NCI-H1436 (cell line): ENCODE measurements at regions not wholly inside any gene's neighbourhood (a gene's known extent, or its start where the extent isn't known, plus 50 kb on each side); places are given as distances from the start of the nearest gene placed in this dataset.
"Not testable (repeated sequence)": the region's sequence is repeated elsewhere in the genome, so short reads cannot be mapped to it uniquely, and the experiment has no call there.

Source experiments
- DNase-seq: peaks from one replicate; lab custom pipeline; 2025; lab: John Stamatoyannopoulos, UW

- not testable (repeated sequence) for DNase-seq
Measured at GRCh38 chr5:97234380-97234779, 51.3 kb upstream of the RIOK2 start.

GRCh38 chr5:97242341-97242740 lies 59.3 kb upstream of the RIOK2 start:
- no peak for DNase-seq

DNA sequence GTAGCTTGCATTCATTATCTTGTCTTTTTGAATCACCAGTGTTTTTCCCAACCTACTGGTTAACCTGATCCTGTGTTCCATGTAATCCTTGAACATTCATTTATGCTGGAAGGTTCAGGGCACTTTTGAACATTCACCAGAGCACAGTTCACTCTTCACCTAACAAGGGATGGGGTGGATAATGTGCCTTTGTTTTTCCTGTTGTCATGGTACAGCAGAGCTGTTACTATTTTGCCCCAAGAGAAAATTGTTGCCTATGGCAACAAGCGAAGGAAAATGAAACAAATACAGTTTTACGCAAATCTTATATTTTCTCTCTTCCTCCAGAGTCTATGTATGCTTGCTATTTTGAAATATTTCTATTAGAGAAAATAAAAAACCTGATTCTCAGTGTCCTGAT lies 60.3 kb upstream of the RIOK2 start:
- DNase-seq, result no peak

DNA sequence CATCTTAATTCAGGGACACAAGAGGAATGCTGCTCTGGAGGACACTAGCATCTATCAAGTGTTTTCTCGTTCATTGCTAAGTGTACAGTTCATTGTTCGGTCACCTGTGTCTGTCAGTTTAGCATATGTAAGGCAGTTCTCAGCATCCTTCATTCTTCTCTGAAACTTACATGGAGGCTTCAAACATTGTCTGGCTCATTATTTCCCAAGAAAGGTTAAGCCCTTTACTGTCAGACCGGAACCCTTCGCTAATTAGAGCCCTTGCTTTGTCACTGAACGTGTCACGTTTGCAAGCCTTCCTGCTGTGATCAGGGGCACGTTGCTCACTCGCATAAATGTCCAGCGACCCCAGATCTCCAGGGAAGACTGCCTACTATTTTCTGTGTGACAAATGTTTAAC lies 62.3 kb upstream of the RIOK2 start:
- DNase-seq, result no peak

DNA sequence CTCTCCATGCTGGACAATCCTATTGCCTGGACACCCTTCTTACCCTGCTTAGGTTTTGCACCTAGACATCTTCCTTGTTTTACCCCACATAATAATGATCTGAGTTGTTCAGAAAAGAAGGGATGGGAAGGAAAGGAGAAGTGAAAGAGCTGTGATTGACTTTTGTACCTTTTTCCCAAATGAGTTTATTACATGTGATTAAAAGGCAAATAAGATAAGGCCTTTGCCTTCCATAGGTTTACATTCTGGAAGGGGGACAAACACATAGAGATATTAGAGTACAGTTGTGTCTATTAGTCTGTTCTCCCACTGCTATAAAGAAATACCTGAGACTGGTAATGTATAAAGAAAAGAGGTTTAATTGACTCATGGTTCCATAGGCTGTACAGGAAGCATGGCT lies 67.1 kb upstream of the RIOK2 start:
- DNase-seq, result no peak

DNA sequence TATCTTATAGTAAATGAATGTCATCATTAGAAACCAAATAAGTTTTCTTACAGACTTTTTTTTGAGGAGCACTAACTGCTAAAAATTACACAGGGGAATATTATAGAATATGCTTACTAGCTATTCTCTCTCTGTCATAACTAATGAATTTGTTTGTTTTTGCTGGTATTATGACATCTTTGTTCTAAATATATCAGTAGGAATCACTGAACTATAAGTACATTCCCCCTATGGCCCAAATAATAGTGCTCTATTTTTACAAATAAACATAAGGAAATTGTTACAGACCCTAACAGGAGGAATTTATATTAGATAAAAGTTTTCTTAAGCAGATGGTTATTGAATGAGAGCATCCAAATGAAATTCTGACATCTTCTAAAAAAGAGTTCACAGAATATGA lies 83.0 kb upstream of the RIOK2 start:
- no peak for DNase-seq

- no peak for DNase-seq
Measured at GRCh38 chr5:97266576-97266975, 83.5 kb upstream of the RIOK2 start.

DNA sequence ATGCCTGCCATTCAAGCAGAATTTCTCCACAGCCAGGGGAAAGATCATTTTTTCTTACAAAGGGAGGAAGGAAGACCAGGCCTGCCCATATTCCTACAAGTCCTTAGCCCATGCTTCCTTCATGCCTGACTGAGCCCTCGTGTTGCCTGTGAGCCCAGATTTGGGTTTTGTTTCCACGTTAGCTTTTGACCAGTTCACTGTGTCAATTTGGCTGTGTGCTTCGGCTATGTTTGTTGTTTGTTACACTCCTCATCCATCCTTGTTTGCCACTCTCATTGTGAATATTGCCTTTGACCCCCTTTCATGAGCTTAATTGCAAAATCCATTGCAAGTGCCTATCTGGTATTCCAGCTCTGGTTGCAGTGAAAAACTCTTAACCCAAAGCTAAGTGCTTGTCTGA lies 84.7 kb upstream of the RIOK2 start:
- no peak for DNase-seq

DNA sequence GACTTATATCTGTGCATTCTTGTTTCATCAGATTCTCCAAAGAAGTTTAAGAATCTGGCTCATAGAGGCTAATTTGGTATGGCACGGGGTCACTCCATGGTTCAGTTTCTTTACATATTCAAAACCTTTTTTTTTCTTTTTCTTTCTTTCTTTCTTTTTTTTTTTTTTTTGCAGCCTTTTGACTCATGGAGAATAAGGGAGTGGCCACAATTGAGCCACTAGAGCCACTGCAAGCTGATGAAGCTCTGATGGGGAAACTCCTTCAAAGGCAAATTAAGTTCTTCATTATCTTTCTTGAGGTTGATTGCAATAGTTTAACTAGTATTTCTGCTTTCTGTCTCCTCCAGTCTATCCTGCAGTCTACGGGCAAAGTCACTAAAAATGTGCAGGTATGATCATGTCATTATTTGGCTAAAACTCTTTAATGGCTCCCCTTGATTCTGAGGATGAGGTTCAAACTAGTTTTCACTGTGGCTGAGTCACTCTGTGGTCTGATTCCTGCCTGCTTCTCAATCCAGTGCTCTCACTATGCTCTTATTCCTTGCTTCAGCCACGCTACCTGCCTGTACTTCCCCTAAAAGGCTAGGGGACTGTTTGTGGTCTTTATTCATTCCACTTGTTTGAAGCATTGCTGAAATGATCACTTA lies 93.5 kb upstream of the RIOK2 start:
- DNase-seq, result no peak

DNA sequence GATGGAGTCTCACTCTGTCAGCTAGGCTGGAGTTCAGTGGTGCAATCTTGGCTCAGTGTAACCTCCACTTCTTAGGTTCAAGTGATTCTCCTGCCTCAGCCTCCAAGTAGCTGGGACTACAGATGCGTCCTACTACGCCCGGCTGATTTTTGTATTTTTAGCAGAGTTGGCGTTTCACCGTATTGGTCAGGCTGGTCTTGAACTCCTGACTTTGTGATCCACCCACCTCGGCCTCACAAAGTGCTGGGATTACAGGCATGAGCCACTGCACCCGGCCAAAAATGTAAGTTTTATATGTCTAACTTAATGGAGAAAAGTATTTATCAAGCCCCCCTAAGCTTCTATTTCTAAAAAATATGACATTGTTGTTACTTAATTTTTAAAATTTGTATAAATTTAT lies 98.2 kb upstream of the RIOK2 start:
- DNase-seq, result no peak

DNA sequence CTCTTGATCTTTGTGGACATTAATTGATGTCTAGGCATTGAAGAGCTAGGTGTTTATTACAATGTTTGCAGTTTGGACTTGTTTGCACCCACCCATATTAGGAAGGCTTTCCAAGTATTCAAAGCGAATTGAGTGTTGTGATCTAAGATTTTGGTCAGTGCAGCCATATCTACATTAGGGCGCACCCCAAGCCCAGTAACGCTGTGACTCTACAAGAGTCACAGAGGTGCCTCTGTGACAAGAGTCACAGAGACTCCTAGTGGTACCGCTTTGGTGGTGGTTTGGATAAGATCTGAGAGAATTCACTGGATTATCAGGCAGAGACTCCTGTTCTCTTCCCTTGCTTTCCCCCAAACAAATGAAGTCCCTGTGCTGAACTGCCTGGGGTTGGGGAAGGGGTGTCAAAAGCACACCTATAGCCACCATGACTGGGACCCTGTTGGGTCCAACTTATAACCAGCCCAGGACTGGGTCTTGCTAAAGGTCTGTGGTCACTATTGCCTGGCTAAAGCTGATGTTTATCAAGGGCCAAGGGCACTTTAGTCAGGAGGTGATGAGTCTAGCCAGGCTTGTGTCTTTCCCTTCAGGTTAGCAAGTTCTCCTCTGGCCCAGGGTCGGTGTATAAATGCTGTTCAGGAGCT lies 114.1 kb upstream of the RIOK2 start:
- DNase-seq, result peak; percentile 7

GRCh38 chr5:97297704-97298091 lies 114.7 kb upstream of the RIOK2 start:
- no peak for DNase-seq

DNA sequence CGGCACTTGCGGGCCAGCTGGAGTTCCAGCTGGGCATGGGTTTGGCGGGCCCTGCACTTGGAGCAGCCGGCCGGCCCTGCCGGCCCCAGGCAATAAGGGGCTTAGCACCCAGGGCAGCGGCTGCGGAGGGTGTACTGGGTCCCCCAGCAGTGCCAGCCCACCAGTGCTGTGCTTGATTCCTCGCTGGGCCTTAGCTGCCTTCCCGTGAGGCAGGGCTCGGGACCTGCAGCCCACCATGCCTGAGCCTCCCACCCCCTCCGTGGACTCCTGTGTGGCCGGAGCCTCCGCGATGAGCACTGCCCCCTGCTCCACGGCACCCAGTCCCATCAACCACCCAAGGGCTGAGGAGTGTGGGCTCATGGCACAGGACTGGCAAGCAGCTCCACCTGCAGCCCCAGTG lies 118.1 kb upstream of the RIOK2 start:
- not testable (repeated sequence) for DNase-seq

DNA sequence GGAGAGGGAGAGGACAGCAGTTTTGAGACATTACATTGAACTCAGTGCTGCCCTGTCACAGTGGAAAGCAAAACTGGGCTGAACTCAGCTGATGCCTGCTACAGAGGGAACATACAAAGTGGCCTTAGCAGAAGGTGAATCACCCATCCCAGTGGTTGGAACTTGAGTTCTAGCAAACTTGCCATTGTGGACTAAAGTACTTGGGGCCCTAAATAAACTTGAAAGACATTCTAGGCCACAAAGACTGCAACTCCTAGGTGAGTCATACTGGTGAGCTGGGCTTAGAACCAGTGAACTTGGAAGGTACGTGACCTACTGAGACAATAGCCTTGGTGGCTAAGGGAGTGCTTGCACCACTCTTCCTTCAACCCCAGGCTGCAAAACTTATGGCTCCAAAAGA lies 155.7 kb upstream of the RIOK2 start:
- DNase-seq, result no peak

GRCh38 chr5:97355775-97356174 lies 172.7 kb upstream of the RIOK2 start:
- DNase-seq, result no peak

DNA sequence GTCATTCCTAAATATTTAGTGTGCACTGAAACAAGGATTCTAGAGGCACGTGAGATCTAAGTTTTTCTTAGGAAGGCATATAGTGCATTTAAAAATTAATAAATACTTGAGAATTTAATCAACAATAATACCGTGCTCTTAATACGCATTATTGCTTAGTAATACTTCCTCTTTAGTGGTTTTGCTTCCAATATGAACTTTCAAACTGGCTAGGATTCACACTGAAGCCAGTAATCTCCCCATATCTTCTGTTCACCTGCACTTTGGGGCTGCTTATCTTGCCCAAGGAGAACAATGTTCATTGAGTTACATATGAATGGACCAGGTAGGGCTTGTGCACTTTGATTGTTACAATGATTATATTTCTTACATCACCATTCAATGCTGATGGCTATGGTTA lies 180.5 kb upstream of the RIOK2 start:
- no peak for DNase-seq

- no peak for DNase-seq
Measured at GRCh38 chr5:97364731-97365130, 181.7 kb upstream of the RIOK2 start.

- DNase-seq, result no peak
Measured at GRCh38 chr5:97365163-97365845, 182.3 kb upstream of the RIOK2 start.

- no peak for DNase-seq
Measured at GRCh38 chr5:97365918-97366317, 182.9 kb upstream of the RIOK2 start.

GRCh38 chr5:97375959-97376358 lies 192.9 kb upstream of the RIOK2 start:
- no peak for DNase-seq

- no peak for DNase-seq
Measured at GRCh38 chr5:97377582-97377981, 194.5 kb upstream of the RIOK2 start.

GRCh38 chr5:97383996-97384395 lies 200.9 kb upstream of the RIOK2 start:
- no peak for DNase-seq

DNA sequence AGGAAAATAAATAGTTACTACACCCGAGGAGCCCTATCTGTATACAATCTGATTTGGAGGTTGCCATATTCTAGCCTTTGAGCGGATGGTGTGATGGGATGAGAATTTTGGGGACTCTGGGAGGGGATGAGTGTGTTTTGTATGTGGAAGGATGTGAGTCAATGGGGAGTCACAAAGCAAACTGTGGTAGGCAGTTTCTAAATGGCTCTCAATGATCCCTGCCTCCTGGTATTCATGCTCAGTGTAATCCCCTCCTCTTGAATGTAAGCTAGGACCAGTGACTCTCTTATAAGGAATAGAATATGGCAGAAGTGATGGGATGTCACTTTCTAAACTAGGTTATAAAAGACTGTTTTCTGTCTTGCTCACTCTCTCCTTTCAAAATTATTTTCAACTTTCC lies 205.7 kb upstream of the RIOK2 start:
- no peak for DNase-seq

DNA sequence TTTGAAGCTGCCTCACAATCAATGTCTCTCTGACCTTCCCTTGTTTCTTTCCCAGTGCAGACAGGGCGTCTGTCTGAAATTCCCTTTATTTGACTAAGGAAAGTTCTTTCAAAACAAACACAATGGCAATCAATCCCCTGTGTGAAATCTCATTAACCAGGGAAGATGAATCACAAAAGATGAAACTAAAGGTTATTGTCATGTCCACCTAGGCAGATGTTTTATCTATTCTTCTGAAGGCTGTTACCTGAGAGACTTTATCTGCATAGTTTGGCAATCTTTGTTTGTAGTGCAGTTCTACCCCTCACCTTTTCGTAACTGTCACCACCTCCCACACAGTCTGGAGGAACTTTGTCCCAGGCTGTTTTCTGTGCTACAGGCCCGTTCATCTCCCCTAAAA lies 217.5 kb upstream of the RIOK2 start:
- no peak for DNase-seq
